Mesothelial cell of epicardium (in vitro differentiated cells): ENCODE measurements at regions not wholly inside any gene's neighbourhood (a gene's known extent, or its start where the extent isn't known, plus 50 kb on each side); places are given as distances from the start of the nearest gene placed in this dataset.
"Not testable (repeated sequence)": the region's sequence is repeated elsewhere in the genome, so short reads cannot be mapped to it uniquely, and the experiment has no call there.

Experiments used
- DNase-seq, 2 experiments: peaks; one replicate each; pipeline ENCODE4 v3.0.0; 2021; ENCODE audit warnings: low spot score in 2 of 2; ENCODE audit not compliant: unreplicated experiment in 2 of 2
- H3K27ac Mint-ChIP-seq: 2 replicates; pipeline ENCODE4 v1.8.0; 2021; ENCODE audit warnings: mixed read lengths
- H3K27me3 Mint-ChIP-seq: 2 replicates; pipeline ENCODE4 v1.8.0; 2021; ENCODE audit warnings: low read depth, mixed read lengths
- H3K36me3 Mint-ChIP-seq: 2 replicates; pipeline ENCODE4 v1.8.0; 2021; ENCODE audit warnings: mixed read lengths
- H3K4me1 Mint-ChIP-seq: 2 replicates; pipeline ENCODE4 v1.8.0; 2021; ENCODE audit warnings: mixed read lengths
- H3K4me3 Mint-ChIP-seq: 2 replicates; pipeline ENCODE4 v1.8.0; 2021; ENCODE audit warnings: mild to moderate bottlenecking, moderate library complexity, mixed read lengths
- H3K9me3 Mint-ChIP-seq: 2 replicates; pipeline ENCODE4 v1.8.0; 2021; ENCODE audit warnings: mixed read lengths
- TF ChIP-seq, protein P1 (sequence below): fragments of 200-600 bp; sonication (generic); IDR thresholded peaks from one replicate; pipeline ENCODE4 v1.5.0; 2021; ENCODE audit warnings: antibody characterized with exemption; ENCODE audit not compliant: unreplicated experiment

DNA sequence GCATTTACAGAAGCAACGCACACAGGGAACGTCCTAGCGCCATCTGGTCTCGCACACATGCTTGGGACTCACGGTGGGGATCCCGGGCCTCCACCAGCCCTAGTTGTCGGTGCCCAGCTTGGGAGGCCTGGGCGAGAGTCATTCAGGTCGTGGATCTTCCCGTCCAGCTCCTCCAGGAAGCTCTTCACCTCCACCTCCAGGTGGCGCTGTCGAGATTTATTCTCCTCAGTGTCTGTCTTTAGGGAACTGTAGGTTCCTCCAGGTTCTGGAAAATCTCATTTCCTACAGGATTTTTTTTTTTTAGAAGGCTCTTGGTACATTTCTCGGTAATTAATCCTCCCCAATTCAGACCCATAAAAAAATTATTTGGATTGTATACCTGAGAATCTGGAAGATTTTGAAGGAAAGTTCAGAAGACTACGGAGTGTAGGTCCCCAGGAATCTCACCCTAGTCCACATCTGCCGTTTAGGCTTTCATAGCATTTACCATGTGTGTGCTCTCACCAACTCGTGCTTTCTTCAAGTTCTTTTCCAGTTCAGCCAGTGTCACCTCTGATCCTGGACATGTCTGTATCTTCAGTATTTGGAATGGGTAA lies 910.0 kb downstream of the TMEM121 start:
- Mint-ChIP-seq H3K9me3 (peaks cover 69% of the 10 kb centered on the region), H3K27me3 (no peaks in the 10 kb centered on the region), H3K4me3 (no peak overlapping the region), H3K27ac (no peak overlapping the region), H3K4me1 (no peaks in the 10 kb centered on the region), H3K36me3 (peaks cover 5% of the 10 kb centered on the region)
- no peak for DNase-seq
- TF ChIP-seq, protein P1, sequence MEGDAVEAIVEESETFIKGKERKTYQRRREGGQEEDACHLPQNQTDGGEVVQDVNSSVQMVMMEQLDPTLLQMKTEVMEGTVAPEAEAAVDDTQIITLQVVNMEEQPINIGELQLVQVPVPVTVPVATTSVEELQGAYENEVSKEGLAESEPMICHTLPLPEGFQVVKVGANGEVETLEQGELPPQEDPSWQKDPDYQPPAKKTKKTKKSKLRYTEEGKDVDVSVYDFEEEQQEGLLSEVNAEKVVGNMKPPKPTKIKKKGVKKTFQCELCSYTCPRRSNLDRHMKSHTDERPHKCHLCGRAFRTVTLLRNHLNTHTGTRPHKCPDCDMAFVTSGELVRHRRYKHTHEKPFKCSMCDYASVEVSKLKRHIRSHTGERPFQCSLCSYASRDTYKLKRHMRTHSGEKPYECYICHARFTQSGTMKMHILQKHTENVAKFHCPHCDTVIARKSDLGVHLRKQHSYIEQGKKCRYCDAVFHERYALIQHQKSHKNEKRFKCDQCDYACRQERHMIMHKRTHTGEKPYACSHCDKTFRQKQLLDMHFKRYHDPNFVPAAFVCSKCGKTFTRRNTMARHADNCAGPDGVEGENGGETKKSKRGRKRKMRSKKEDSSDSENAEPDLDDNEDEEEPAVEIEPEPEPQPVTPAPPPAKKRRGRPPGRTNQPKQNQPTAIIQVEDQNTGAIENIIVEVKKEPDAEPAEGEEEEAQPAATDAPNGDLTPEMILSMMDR = peak; percentile 49

DNA sequence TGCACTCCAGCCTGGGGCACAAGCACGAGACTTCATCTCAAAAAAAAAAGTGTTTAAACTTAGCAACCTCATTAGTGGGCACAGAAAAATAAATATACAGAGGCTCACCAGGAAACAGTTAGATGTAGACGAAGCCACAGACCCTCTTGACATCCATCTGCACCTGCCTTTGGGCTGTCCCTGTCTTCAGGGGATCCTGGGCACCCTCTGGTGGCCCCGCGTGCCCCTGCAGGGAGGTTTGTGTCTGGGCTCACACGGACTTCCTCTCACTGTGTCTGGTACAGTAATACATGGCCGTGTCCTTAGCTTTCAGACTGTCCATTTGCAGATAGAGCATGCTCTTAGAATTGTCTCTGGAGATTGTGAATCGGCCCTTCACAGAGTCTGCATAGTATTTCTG lies 916.5 kb downstream of the TMEM121 start:
- no peaks in the 10 kb centered on the region for H3K4me1 Mint-ChIP-seq
- no peaks in the 10 kb centered on the region for H3K27me3 Mint-ChIP-seq
- H3K36me3 Mint-ChIP-seq = peaks cover 5% of the 10 kb centered on the region
- H3K4me3 Mint-ChIP-seq = no peak overlapping the region
- TF ChIP-seq, protein P1 = no peak
- no peak overlapping the region for H3K27ac Mint-ChIP-seq
- no peak for DNase-seq
- H3K9me3 Mint-ChIP-seq = peaks cover 73% of the 10 kb centered on the region

DNA sequence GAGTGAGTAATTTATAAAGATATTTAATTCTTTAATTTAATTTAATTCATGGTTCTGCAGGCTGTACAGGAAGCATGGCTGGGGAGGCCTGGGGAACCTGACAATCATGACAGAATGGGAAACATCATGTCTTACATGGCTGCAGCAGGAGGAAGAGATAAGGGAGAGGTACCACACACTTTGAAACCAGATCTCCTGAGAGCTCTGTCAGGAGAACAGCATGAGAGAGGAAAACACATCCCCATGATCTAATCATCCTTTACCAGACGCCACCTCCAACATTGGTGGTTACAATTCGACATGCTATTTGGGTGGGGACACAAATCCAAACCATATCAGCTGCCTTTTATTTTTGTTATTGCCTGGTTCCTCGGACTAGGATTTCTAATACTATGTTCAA lies 928.6 kb downstream of the TMEM121 start:
- no peak overlapping the region for H3K4me3 Mint-ChIP-seq
- no peak for DNase-seq
- H3K9me3 Mint-ChIP-seq = peaks cover 69% of the 10 kb centered on the region
- H3K36me3 Mint-ChIP-seq = peaks cover 4% of the 10 kb centered on the region
- no peak overlapping the region for H3K27ac Mint-ChIP-seq
- no peaks in the 10 kb centered on the region for H3K27me3 Mint-ChIP-seq
- no peaks in the 10 kb centered on the region for H3K4me1 Mint-ChIP-seq
- TF ChIP-seq, protein P1 = no peak

DNA sequence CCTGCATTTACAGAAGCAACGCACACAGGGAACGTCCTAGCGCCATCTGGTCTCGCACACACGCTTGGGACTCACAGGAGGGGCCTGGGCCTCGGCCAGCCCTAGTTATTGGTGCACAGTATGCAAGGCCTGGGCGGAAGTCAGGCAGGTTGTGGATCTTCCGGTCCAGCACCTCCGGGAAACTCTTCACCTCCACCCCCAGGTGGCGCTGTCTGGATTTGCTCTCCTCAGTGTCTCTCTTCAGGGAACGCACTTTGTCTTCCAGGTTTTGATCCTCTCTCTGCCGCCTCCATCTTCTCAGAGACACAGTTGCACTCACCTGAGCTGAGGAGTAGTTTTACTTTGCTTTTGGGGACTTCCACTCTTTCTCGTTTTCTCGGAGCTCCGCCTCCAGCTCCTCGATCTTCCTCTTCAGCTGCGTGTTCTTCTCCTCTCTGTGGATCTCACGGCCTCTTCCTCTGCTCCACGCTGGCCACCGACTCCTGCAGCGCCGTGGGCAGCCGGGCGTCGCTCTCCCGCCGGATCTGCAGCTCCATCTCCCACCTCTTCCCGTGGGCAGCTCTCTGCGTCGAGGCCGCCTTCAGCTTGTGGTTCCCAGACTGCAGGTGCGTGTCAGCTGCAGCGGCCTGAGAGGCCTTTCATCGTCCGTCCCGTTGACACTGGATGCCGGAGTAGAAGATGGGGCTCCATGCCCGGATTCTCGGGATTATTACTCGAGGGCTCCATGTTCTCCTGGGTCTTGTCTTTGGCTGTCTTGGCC lies 933.8 kb downstream of the TMEM121 start:
- Mint-ChIP-seq H3K36me3 (peaks cover 6% of the 10 kb centered on the region), H3K27me3 (no peaks in the 10 kb centered on the region), H3K4me3 (no peak overlapping the region), H3K9me3 (peaks cover 46% of the 10 kb centered on the region), H3K4me1 (no peaks in the 10 kb centered on the region), H3K27ac (no peak overlapping the region)
- TF ChIP-seq, protein P1 = peak; percentile 21
- DNase-seq = no peak

DNA sequence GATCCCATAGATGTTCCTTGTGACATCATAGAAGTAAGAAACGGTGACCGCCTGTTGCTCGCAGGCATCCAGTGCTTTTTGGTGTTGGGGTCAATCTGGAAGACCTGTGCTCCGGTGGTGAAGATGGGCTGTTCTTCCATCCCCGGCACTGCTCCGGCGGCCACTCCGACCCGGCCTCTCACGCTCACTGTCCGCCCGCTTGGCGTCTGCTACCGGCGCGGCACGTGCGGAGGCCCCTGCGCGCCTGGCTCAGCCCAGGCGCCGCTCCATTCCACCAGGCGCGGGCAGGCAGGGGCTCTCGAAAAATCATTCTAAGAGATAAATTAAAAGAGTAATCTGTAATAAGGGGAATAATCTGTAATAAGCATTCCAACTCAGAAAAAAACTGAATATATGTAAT lies 934.5 kb downstream of the TMEM121 start:
- no peak for DNase-seq
- no peak overlapping the region for H3K4me3 Mint-ChIP-seq
- H3K27me3 Mint-ChIP-seq = no peaks in the 10 kb centered on the region
- no peaks in the 10 kb centered on the region for H3K4me1 Mint-ChIP-seq
- no peak overlapping the region for H3K27ac Mint-ChIP-seq
- peaks cover 43% of the 10 kb centered on the region for H3K9me3 Mint-ChIP-seq
- peaks cover 6% of the 10 kb centered on the region for H3K36me3 Mint-ChIP-seq
- TF ChIP-seq, protein P1 = no peak

DNA sequence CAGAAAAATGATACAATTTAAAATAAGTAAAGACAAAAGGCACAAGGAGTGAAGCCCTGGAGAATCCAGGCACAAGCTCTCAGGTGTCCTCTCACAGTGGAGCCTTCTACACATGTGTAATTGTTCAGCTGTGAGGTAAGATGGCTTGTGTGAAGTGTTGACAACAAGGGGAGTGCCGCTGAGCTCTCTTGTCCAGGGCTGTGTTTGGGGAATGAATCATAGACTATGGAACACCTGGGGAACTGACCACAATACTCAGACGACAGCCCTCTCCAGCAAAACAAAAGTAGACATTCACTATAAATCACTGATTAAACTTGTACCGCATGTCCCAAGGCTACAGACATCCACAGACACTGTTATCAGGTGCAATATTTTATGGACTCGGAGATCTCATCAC lies 940.1 kb downstream of the TMEM121 start:
- peaks cover 53% of the 10 kb centered on the region for H3K9me3 Mint-ChIP-seq
- H3K4me3 Mint-ChIP-seq, DNase-seq, H3K4me1 Mint-ChIP-seq, H3K27me3 Mint-ChIP-seq, H3K27ac Mint-ChIP-seq, H3K36me3 Mint-ChIP-seq: not testable (repeated sequence)

DNA sequence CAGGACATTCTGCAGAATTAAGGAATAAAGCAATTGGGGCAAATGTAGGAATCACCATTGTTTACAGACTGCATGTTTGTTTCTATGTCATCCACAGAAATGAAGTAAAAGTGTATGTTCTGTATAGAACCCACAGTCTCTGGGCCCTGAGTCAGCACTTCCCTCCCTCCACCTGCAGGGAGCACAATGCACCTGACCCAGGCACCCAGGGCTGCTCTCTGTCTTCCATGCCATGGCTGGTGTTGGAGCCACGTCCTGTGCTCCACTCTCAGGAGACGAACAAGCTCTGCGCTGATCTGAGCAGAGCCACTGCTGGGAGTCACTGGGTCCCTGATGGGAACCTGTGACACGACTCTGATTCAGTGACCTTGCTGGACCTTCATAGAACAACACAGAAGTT lies 942.5 kb downstream of the TMEM121 start:
- not testable (repeated sequence) for H3K4me1 Mint-ChIP-seq, DNase-seq, H3K36me3 Mint-ChIP-seq, H3K27me3 Mint-ChIP-seq, H3K4me3 Mint-ChIP-seq, H3K27ac Mint-ChIP-seq
- peaks cover 50% of the 10 kb centered on the region for H3K9me3 Mint-ChIP-seq

DNA sequence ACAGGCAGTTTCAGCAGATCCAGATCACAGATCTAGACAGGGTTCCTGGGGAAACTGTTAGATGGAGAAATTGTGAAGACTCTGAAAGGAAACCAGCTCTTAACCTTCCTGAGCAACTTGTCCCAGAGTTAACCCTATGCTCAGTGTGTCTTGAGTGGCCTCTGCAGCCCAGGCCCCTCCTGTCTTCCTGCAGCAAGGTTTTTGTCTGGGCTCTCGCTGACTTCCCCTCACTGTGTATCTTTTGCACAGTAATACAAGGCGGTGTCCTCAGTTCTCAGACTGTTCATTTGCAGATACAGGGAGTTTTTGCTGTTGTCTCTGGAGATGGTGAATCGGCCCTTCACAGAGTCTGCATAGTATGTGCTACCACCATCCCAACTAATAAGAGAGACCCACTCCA lies 943.6 kb downstream of the TMEM121 start:
- H3K4me3 Mint-ChIP-seq, H3K27ac Mint-ChIP-seq, H3K4me1 Mint-ChIP-seq, DNase-seq, H3K36me3 Mint-ChIP-seq, H3K27me3 Mint-ChIP-seq: not testable (repeated sequence)
- H3K9me3 Mint-ChIP-seq = peaks cover 53% of the 10 kb centered on the region
